ENCODE measurements at regions not wholly inside any gene's neighbourhood (a gene's known extent, or its start where the extent isn't known, plus 50 kb on each side); places are given as distances from the start of the nearest gene placed in this dataset.
"Not testable (repeated sequence)": the region's sequence is repeated elsewhere in the genome, so short reads cannot be mapped to it uniquely, and the experiment has no call there.

GRCh38 chr1:73026114-73026513 lies 743.8 kb upstream of the NEGR1 start:
- Mint-ChIP-seq H3K27me3 (no peaks in the 10 kb centered on the region), H3K9me3 (peaks cover 0 to 3% (median 0%) of the 10 kb centered on the region in 9 donors)
- POLR2A ChIA-PET, result no interaction called here

GRCh38 chr1:73009938-73010337 lies 727.6 kb upstream of the NEGR1 start:
- no peak for DNase-seq
- ATAC-seq, result no peak
- Mint-ChIP-seq H3K4me3 (no peak overlapping the region), H3K36me3 (no peaks in the 10 kb centered on the region), H3K4me1 (no peaks in the 10 kb centered on the region), H3K9me3 (peaks cover 0 to 13% (median 3%) of the 10 kb centered on the region in 9 donors), H3K27ac (no peak overlapping the region), H3K27me3 (no peaks in the 10 kb centered on the region)
- POLR2A ChIA-PET, result no interaction called here

More at GRCh38 chr1:73026114-73026513, 743.8 kb upstream of the NEGR1 start:
- DNase-seq (no peak), ATAC-seq (no peak)
- Mint-ChIP-seq H3K36me3 (no peaks in the 10 kb centered on the region), H3K27ac (no peak overlapping the region), H3K4me1 (no peaks in the 10 kb centered on the region), H3K4me3 (no peak overlapping the region)

- Mint-ChIP-seq H3K4me1 (no peaks in the 10 kb centered on the region), H3K4me3 (no peak overlapping the region), H3K27ac (no peak overlapping the region), H3K27me3 (no peaks in the 10 kb centered on the region), H3K36me3 (no peaks in the 10 kb centered on the region), H3K9me3 (peaks cover 0 to 13% (median 3%) of the 10 kb centered on the region in 9 donors)
- no peak for ATAC-seq
- POLR2A ChIA-PET, result no interaction called here
- no peak for DNase-seq
These were observed 727.0 kb upstream of the NEGR1 start for GRCh38 chr1:73009311-73009710.

GRCh38 chr1:72997624-72998023 lies 715.3 kb upstream of the NEGR1 start:
- Mint-ChIP-seq H3K4me1 (no peaks in the 10 kb centered on the region), H3K27ac (no peak overlapping the region), H3K4me3 (no peak overlapping the region), H3K36me3 (no peaks in the 10 kb centered on the region), H3K27me3 (no peaks in the 10 kb centered on the region), H3K9me3 (peaks cover 0 to 18% (median 1%) of the 10 kb centered on the region in 9 donors)
- POLR2A ChIA-PET, result no interaction called here
- DNase-seq (no peak), ATAC-seq (no peak)

- H3K4me3 Mint-ChIP-seq, result no peak overlapping the region
- POLR2A ChIA-PET, result no interaction called here
- ATAC-seq (no peak), DNase-seq (no peak)
- peaks cover 0 to 18% (median 2%) of the 10 kb centered on the region in 9 donors for H3K9me3 Mint-ChIP-seq
- H3K27ac Mint-ChIP-seq, result no peak overlapping the region
- H3K4me1 Mint-ChIP-seq, result no peaks in the 10 kb centered on the region
- H3K36me3 Mint-ChIP-seq, result no peaks in the 10 kb centered on the region
- no peaks in the 10 kb centered on the region for H3K27me3 Mint-ChIP-seq
These were observed 714.7 kb upstream of the NEGR1 start for GRCh38 chr1:72997041-72997440.

- peaks cover 0 to 63% (median 2%) of the 10 kb centered on the region in 9 donors for H3K9me3 Mint-ChIP-seq
- DNase-seq, H3K4me1 Mint-ChIP-seq, H3K4me3 Mint-ChIP-seq, ATAC-seq, POLR2A ChIA-PET, H3K27me3 Mint-ChIP-seq, H3K27ac Mint-ChIP-seq, H3K36me3 Mint-ChIP-seq: not testable (repeated sequence)
These were observed 705.5 kb upstream of the NEGR1 start for GRCh38 chr1:72987871-72988270.

GRCh38 chr1:72986591-72987290 lies 704.4 kb upstream of the NEGR1 start:
- POLR2A ChIA-PET, result no interaction called here
- Mint-ChIP-seq H3K27me3 (no peaks in the 10 kb centered on the region), H3K4me1 (peaks cover 0 to 3% (median 0%) of the 10 kb centered on the region in 4 donors), H3K4me3 (no peak overlapping the region), H3K9me3 (peaks cover 0 to 52% (median 3%) of the 10 kb centered on the region in 9 donors), H3K27ac (no peak overlapping the region), H3K36me3 (no peaks in the 10 kb centered on the region)
- no peak for ATAC-seq
- no peak for DNase-seq

- ATAC-seq, DNase-seq, POLR2A ChIA-PET, H3K27ac Mint-ChIP-seq, H3K36me3 Mint-ChIP-seq, H3K4me1 Mint-ChIP-seq, H3K27me3 Mint-ChIP-seq, H3K4me3 Mint-ChIP-seq: not testable (repeated sequence)
- peaks cover 0 to 35% (median 5%) of the 10 kb centered on the region in 9 donors for H3K9me3 Mint-ChIP-seq
These were observed 702.7 kb upstream of the NEGR1 start for GRCh38 chr1:72985024-72985423.

- H3K27ac Mint-ChIP-seq, POLR2A ChIA-PET, H3K4me3 Mint-ChIP-seq, ATAC-seq, H3K4me1 Mint-ChIP-seq, DNase-seq, H3K27me3 Mint-ChIP-seq, H3K36me3 Mint-ChIP-seq: not testable (repeated sequence)
- H3K9me3 Mint-ChIP-seq, result peaks cover 0 to 35% (median 7%) of the 10 kb centered on the region in 9 donors
These were observed 700.7 kb upstream of the NEGR1 start for GRCh38 chr1:72983011-72983410.

- ATAC-seq (no peak), DNase-seq (no peak)
- Mint-ChIP-seq H3K27ac (no peak overlapping the region), H3K36me3 (no peaks in the 10 kb centered on the region), H3K4me3 (no peak overlapping the region), H3K27me3 (no peaks in the 10 kb centered on the region), H3K4me1 (no peaks in the 10 kb centered on the region), H3K9me3 (peaks cover 0 to 14% (median 7%) of the 10 kb centered on the region in 9 donors)
- POLR2A ChIA-PET, result no interaction called here
These were observed 687.1 kb upstream of the NEGR1 start for GRCh38 chr1:72969461-72969860.

- no peak for ATAC-seq
- POLR2A ChIA-PET, result no interaction called here
- Mint-ChIP-seq H3K4me1 (no peaks in the 10 kb centered on the region), H3K9me3 (peaks cover 0 to 22% (median 4%) of the 10 kb centered on the region in 9 donors), H3K27me3 (no peaks in the 10 kb centered on the region), H3K27ac (no peak overlapping the region), H3K36me3 (no peaks in the 10 kb centered on the region), H3K4me3 (no peak overlapping the region)
- no peak for DNase-seq
These were observed 672.6 kb upstream of the NEGR1 start for GRCh38 chr1:72954943-72955342.

GRCh38 chr1:72950900-72951299 lies 668.6 kb upstream of the NEGR1 start:
- H3K27ac Mint-ChIP-seq, H3K4me1 Mint-ChIP-seq, POLR2A ChIA-PET, ATAC-seq, H3K27me3 Mint-ChIP-seq, H3K4me3 Mint-ChIP-seq, DNase-seq, H3K36me3 Mint-ChIP-seq: not testable (repeated sequence)
- H3K9me3 Mint-ChIP-seq, result peaks cover 0 to 22% (median 4%) of the 10 kb centered on the region in 9 donors

- POLR2A ChIA-PET, result no interaction called here
- ATAC-seq (no peak), DNase-seq (no peak)
- Mint-ChIP-seq H3K36me3 (no peaks in the 10 kb centered on the region), H3K4me3 (no peak overlapping the region), H3K27ac (no peak overlapping the region), H3K9me3 (peaks cover 0 to 12% (median 0%) of the 10 kb centered on the region in 9 donors), H3K27me3 (no peaks in the 10 kb centered on the region), H3K4me1 (no peaks in the 10 kb centered on the region)
These were observed 664.7 kb upstream of the NEGR1 start for GRCh38 chr1:72946903-72947499.

GRCh38 chr1:72942008-72942407 lies 659.7 kb upstream of the NEGR1 start:
- Mint-ChIP-seq H3K27me3 (no peaks in the 10 kb centered on the region), H3K4me3 (no peak overlapping the region), H3K27ac (no peak overlapping the region), H3K36me3 (no peaks in the 10 kb centered on the region), H3K9me3 (peaks cover 0 to 12% (median under 1%) of the 10 kb centered on the region in 9 donors), H3K4me1 (no peaks in the 10 kb centered on the region)
- DNase-seq (no peak), ATAC-seq (no peak)
- POLR2A ChIA-PET, result no interaction called here
